CD4-positive, alpha-beta T cell treated with Interferon alpha-2 for 1 hour (primary cell): ENCODE measurements at regions not wholly inside any gene's neighbourhood (a gene's known extent, or its start where the extent isn't known, plus 50 kb on each side); places are given as distances from the start of the nearest gene placed in this dataset.
"Not testable (repeated sequence)": the region's sequence is repeated elsewhere in the genome, so short reads cannot be mapped to it uniquely, and the experiment has no call there.

Experiments
- DNase-seq, 2 donors: peaks; one replicate each; pipeline ENCODE4 v3.0.0-alpha.2; 2020 to 2022

DNA sequence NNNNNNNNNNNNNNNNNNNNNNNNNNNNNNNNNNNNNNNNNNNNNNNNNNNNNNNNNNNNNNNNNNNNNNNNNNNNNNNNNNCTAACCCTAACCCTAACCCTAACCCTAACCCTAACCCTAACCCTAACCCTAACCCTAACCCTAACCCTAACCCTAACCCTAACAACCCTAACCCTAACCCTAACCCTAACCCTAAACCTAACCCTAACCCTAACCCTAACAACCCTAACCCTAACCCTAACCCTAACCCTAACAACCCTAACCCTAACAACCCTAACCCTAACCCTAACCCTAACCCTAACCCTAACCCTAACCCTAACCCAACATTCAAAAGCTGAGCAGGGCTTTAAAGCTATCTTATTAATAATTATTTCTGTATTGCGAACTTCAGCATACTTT is 182.5 kb upstream of the FAM20C start:
- DNase-seq = peak in 1 of 2 donors; percentile 39

DNA sequence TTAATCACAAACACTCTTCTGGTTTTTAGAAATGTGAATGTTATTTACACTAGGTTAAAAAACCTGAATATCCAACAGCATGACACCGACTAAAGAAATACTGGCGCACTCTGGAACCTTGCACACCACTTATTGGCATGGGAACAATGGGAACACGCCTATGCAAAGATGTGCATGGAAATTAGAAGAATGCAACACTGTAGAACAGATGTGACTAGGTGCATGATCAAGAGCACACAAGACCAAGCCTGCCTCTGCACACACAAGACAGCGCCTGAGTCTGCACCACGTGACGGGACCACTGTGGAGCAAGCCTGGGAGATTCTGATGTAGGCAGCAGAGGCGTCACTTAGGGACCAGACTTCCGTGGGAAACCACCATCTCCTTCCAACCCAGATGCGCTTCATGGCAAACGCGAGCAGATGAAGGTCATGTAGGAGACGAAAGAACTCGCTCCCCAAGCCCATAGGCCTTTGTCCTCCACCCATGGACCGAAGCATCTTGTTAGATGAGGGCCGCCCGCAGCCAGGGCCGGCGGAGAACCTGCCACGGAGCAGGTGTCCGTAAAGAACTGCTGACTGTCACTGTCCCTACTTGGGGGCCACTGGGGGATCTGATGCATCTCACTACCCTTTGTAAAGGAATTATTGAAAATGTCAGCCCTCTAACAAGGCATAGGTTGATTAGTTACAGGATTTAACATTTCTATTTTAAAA is 159.6 kb upstream of the FAM20C start:
- not testable (repeated sequence) for DNase-seq

DNA sequence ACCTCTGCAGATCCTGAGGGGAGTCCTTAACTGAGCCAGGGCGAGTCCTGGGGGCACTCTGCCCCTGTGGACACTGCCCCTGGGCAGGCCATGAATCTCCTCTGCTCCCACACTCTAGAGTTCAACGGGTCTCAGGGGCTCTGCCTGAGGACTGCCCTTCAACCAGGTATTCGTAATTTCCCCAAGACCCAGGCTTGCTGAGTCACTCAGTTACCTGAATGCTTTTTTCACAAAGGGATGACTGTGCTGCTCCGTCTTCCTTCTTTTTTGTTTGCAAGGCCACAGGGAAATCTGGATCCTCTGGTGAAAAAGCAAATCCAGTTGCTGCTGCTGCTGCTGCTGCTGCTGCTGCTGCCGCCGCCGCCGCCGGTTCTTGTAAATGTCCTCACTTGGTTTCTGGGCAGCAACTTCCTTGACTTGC is 157.2 kb upstream of the FAM20C start:
- DNase-seq = not testable (repeated sequence)

GRCh38 chr7:36539-36938 is 155.8 kb upstream of the FAM20C start:
- DNase-seq = not testable (repeated sequence)

- not testable (repeated sequence) for DNase-seq
These were observed 154.7 kb upstream of the FAM20C start for GRCh38 chr7:37656-38055.

DNA sequence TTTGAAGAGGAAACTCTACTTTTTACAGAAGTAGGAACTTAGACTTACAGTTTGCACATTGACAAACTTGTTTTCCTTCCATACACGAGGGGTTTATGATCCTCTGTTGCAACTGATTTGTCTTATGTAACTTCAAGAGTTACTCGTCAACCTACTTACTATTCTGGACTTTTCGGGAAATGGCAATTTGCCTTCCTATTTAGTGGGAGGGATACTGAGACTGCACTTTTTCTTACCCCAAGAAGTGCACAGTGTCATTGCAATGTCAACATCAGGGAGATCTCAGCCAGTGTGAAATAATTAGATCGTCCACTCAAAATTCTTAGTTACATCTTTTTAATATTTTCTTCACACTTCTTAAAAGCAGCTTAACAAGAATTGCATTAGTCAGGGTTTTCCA is 153.9 kb upstream of the FAM20C start:
- DNase-seq = peak in 1 of 2 donors; percentile 22

- DNase-seq = not testable (repeated sequence)
These were observed 152.2 kb upstream of the FAM20C start for GRCh38 chr7:39984-40740.

DNA sequence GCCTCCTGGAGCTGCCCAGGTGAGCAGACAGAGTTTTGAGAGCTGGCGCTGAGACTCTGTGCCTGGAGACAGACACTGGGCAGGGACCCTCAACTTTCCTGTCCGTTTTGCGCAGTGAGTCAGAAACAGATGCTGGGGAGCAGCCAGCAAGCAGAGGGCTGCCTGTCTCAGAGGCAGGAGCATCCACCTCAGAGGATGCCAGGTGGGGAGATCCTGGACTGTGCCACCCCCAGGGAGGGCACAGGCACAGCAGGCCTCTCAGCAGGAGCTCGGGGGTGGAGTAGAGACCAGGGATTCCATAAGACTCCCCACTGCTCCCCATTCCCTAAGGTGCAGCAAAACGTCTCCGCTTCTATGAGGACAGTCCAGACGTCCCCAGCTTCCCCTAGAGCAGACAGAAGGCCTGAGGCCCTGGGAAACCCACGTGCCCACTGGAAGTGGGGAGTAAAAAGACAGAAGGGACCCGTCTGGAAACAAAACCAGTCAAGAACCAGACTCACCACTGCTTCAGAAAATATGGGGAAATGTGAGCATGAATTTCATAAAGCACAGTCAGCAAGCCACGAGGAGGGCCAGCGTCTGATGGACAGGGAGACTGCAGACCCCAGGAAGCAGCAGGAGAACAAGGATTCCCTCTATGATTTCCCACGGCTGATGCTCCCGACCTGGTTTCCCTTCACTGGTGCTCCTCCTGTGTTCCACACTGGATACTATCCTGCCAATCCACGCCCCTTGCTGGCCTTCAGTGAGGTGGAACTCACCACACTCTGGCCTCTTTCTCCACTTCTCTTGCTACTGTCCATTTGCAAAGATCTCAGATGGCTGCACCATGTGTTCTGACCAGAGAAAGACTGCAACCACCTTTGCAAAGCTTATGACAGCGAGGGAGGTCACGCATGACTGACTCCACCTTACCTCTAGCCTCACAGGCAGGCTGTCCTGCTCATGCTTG is 151.3 kb upstream of the FAM20C start:
- DNase-seq = no peak

GRCh38 chr7:41917-42565 is 150.3 kb upstream of the FAM20C start:
- no peak for DNase-seq

DNA sequence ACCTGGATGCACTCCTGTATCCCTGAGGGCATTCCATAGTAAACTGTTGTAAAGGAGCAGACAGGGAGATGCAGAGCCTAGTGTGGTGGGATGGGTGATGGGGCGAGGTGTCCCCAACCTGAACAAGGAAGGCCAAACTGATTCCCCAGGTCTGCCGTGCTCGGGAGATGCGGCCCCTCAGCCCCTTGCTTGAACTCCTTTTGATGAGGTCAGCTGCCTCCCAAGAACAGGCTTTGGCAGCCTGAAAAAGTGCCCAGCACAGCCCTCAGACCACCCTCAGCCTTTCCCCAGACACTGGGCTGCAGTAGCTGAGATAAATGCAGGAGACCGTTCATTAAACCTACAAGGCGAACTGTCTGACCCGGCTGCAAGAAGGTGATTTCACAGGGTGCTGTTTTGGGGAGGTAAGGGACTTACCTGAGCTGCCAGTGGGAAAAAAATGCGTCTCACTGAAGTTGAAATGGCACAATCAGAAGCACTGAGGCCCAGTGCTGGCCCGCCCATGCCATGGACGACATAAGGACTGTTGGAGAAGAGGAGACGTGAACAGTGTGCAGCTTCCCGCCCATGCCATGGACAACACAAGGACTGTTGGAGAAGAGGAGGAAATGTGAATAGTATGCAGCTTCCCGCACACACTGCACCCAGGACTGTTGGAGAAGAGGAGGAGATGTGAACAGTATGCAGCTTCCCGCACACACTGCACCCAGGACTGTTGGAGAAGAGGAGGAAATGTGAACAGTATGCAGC is 148.4 kb upstream of the FAM20C start:
- DNase-seq = no peak

DNA sequence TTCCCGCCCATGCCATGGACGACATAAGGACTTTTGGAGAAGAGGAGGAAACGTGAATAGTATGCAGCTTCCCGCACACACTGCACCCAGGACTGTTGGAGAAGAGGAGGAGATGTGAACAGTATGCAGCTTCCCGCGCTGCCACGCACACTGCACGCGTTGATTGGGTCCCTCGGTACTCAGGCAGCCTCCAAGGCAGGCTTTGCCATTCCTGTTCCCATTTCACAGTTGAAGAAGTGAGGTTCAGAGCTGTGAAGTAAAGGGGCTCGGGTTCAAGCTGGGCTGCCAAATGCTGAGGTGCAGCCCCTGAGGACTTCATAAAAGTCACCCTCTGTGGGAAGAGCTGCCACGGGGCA is 147.9 kb upstream of the FAM20C start:
- no peak for DNase-seq

GRCh38 chr7:45106-46090 is 147.0 kb upstream of the FAM20C start:
- DNase-seq = no peak

DNA sequence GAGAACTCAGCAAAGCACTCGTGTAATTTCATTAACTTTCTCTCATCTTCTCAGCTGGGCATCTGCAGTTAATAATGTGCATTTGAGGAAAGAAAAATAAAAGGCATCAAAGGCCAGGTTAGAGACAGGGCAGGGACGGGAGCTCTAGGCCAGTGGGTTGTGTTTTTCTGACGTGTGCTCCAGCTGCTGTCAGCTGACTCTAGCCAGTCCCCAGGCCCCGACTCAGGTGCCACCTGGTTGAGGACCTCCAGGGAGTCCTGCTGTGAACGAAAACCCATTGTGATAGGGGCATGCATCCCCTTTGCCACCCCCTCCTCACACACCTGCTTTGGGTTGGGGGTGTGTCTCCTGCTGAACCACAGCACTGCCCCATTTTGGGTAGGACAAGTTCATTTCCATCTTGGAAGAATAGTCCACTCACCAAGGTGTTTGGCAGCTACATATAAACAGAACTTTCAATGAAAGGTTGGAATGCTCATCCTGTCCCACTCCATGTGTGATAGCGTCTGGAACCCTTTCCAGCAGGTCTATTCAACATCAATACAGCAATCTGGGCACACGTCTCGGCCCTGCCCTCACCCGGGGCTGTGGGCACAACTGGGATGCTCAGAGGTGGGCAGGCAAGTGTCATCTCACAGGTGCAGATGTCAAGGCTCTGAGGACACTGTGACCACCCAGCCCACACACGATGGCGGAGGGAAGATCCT is 146.1 kb upstream of the FAM20C start:
- no peak for DNase-seq

DNA sequence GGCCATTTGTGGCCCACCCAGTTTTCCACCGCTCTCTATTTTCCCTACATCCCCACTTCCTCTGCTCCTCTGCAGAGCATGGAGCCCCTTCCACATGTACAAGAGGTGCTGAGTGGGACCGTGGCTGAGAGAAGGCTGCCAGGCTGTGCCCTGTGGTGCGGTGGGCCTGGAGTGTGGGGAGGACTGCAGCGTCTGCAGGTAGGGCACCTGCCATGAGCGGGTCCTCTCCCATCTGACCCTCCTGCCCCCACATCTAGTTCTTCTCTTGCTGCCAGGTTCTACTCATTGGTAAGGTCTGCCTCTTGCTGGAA is 145.6 kb upstream of the FAM20C start:
- no peak for DNase-seq

GRCh38 chr7:51456-52068 is 140.8 kb upstream of the FAM20C start:
- no peak for DNase-seq

- DNase-seq = no peak
These were observed 140.3 kb upstream of the FAM20C start for GRCh38 chr7:52100-52499.

- DNase-seq = no peak
These were observed 138.8 kb upstream of the FAM20C start for GRCh38 chr7:53531-53930.

DNA sequence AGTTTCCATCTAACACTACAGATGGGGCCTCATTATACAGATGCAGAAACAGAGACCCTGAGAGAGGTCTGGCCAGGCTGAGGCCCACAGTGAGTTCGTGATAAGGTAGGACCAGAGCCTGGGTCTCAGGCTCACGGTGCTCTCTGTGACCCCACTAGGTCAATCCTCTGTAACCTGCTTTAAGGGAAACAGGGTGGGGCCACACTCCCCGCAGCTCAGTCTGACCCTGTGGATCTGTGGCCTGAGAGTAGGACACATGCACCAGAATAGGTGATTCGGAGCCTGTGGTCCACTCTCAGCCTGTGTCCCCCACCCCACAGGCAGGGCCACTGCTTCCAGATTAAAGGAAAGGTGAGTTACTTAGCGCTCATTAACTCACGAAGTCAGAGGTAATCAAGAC is 137.8 kb upstream of the FAM20C start:
- no peak for DNase-seq

- DNase-seq = no peak
These were observed 136.6 kb upstream of the FAM20C start for GRCh38 chr7:55690-56248.
